ENCODE measurements at regions not wholly inside any gene's neighbourhood (a gene's known extent, or its start where the extent isn't known, plus 50 kb on each side); places are given as distances from the start of the nearest gene placed in this dataset.

- TF ChIP-seq, protein P1, sequence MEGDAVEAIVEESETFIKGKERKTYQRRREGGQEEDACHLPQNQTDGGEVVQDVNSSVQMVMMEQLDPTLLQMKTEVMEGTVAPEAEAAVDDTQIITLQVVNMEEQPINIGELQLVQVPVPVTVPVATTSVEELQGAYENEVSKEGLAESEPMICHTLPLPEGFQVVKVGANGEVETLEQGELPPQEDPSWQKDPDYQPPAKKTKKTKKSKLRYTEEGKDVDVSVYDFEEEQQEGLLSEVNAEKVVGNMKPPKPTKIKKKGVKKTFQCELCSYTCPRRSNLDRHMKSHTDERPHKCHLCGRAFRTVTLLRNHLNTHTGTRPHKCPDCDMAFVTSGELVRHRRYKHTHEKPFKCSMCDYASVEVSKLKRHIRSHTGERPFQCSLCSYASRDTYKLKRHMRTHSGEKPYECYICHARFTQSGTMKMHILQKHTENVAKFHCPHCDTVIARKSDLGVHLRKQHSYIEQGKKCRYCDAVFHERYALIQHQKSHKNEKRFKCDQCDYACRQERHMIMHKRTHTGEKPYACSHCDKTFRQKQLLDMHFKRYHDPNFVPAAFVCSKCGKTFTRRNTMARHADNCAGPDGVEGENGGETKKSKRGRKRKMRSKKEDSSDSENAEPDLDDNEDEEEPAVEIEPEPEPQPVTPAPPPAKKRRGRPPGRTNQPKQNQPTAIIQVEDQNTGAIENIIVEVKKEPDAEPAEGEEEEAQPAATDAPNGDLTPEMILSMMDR (IDR thresholded peaks at IDR 0.05) = no peak
- no peak for TF ChIP-seq POLR2A (IDR thresholded peaks at IDR 0.05)
These were observed 189.7 kb upstream of the ZBTB20 start for GRCh38 chr3:115336836-115337235.
